HepG2 (cell line): ENCODE measurements at regions not wholly inside any gene's neighbourhood (a gene's known extent, or its start where the extent isn't known, plus 50 kb on each side); places are given as distances from the start of the nearest gene placed in this dataset.

Source experiments
- ATAC-seq: fragments of 200-7000 bp; cut with Tn5 transposase; 3 replicates; pipeline ENCODE4 v1.9.1; 2020; ENCODE audit warnings: mild to moderate bottlenecking, moderate library complexity
- BruUV-seq: library from RNA; stranded (reverse); fragments of 400-500 nt; replicated peaks from 2 replicates; lab custom pipeline; 2021; lab: Mats Ljungman, UMichigan
- CTCF ChIA-PET: fragments of 300-600 bp; formaldehyde crosslinking; extraction: SDS; loops from one replicate; lab custom pipeline; 2021; ENCODE audit warnings: low total read pairs, inconsistent platforms, low intra/inter-chr PET ratio; lab: Yijun Ruan, JAX
- POLR2A ChIA-PET: fragments of 350-600 bp; sonication (Branson Sonifier 250); formaldehyde crosslinking; loops from one replicate; lab custom pipeline; 2020; ENCODE audit warnings: antibody characterized with exemption, inconsistent platforms; lab: Yijun Ruan, JAX
- DNase-seq: peaks from one replicate; pipeline ENCODE4 v3.0.0-alpha.2; 2015; ENCODE audit warnings: low spot score
- FAIRE-seq: peaks from 3 replicates; lab custom pipeline; 2011; peaks lifted over from hg19 to GRCh38; lab: Jason Lieb, UNC
- H2AFZ ChIP-seq: one replicate; pipeline ENCODE4 v1.6.1; 2011; ENCODE audit warnings: low read length, inconsistent platforms
- H3K27ac ChIP-seq: fragments of 300-600 bp; 3 replicates; pipeline ENCODE4 v1.8.0; 2011; ENCODE audit warnings: mixed run types, mild to moderate bottlenecking, mixed read lengths, low read length, inconsistent platforms; ENCODE audit not compliant: insufficient read depth; ENCODE audit errors: extremely low read length
- H3K27me3 ChIP-seq, 2 experiments: fragments of 200-600 bp in 1 of 2; 2 replicates in 1 of 2; 3 replicates in 1 of 2; pipeline versions ENCODE4 v1.6.0 to v1.8.0; 2011; ENCODE audit warnings: low read length in 2 of 2, mild to moderate bottlenecking in 2 of 2, moderate library complexity in 2 of 2, inconsistent platforms in 1 of 2; ENCODE audit not compliant: insufficient read depth in 2 of 2, control insufficient read depth in 1 of 2
- H3K36me3 ChIP-seq, 2 experiments: fragments of 200-600 bp in 1 of 2; replicated peaks in 1 of 2; 2 replicates in 1 of 2; 3 replicates in 1 of 2; pipeline versions ENCODE4 v1.5.1 to v1.8.0; 2011; ENCODE audit warnings: low read length in 2 of 2, inconsistent platforms in 1 of 2; ENCODE audit not compliant: insufficient read depth in 2 of 2, control insufficient read depth in 1 of 2
- H3K4me1 ChIP-seq: 2 replicates; pipeline ENCODE4 v1.5.1; 2012; ENCODE audit warnings: low read length, inconsistent platforms; ENCODE audit not compliant: insufficient read depth
- H3K4me2 ChIP-seq: 2 replicates; pipeline ENCODE4 v1.6.0; 2011; ENCODE audit warnings: low read depth, low read length, inconsistent platforms
- H3K4me3 ChIP-seq, 3 experiments: fragments of 200-600 bp in 1 of 3; sonication (generic), shearing (Covaris generic) in 1 of 3; replicated peaks in 1 of 3; 2 replicates each; pipeline ENCODE4 v1.5.1; 2011 to 2016; ENCODE audit warnings: low read length in 3 of 3, inconsistent platforms in 2 of 3, low read depth in 2 of 3, mild to moderate bottlenecking in 2 of 3, control low read depth in 1 of 3, mixed read lengths in 1 of 3; ENCODE audit not compliant: insufficient read depth in 1 of 3
- H3K79me2 ChIP-seq: one replicate; pipeline ENCODE4 v1.6.1; 2011; ENCODE audit warnings: low read length, inconsistent platforms; ENCODE audit not compliant: insufficient read depth
- H3K9ac ChIP-seq: 2 replicates; pipeline ENCODE4 v1.6.0; 2011; ENCODE audit warnings: mild to moderate bottlenecking, low read depth, low read length, inconsistent platforms; ENCODE audit not compliant: insufficient read depth
- H3K9me3 ChIP-seq: 2 replicates; pipeline ENCODE4 v1.5.1; 2012; ENCODE audit warnings: mild to moderate bottlenecking, low read length
- H4K20me1 ChIP-seq: 2 replicates; pipeline ENCODE4 v1.6.0; 2011; ENCODE audit warnings: inconsistent platforms, mild to moderate bottlenecking, low read length, moderate library complexity; ENCODE audit not compliant: insufficient read depth
- BHLHE40 ChIP-seq: IDR thresholded peaks from 2 replicates; pipeline ENCODE4 v1.6.1; 2011; ENCODE audit warnings: low read length, improper control_type of control experiment
- CAMTA2 ChIP-seq: sonication (generic); formaldehyde crosslinking; IDR thresholded peaks from 2 replicates; pipeline ENCODE4 v1.4.0; 2020; ENCODE audit warnings: mild to moderate bottlenecking, missing genetic modification reagents, borderline replicate concordance
- CREB1 ChIP-seq, 2 experiments: fragments of 450-650 bp in 1 of 2; IDR thresholded peaks; 2 replicates each; pipeline ENCODE4 v1.6.1; 2016 to 2017; ENCODE audit warnings: control low read depth in 1 of 2, mild to moderate bottlenecking in 1 of 2, missing compliant biosample characterization in 1 of 2, missing genetic modification characterization in 1 of 2
- HMG20A ChIP-seq: IDR thresholded peaks from 2 replicates; pipeline ENCODE4 v1.6.1; 2016; ENCODE audit warnings: borderline replicate concordance
- HOXA3 ChIP-seq: sonication (generic); formaldehyde crosslinking; IDR thresholded peaks from 2 replicates; pipeline ENCODE4 v1.5.0; 2020; ENCODE audit warnings: missing genetic modification reagents
- MAFF ChIP-seq: IDR thresholded peaks from 2 replicates; pipeline ENCODE4 v1.6.1; 2011; ENCODE audit warnings: low read depth, low read length, improper control_type of control experiment
- MAFK ChIP-seq, 2 experiments: IDR thresholded peaks in 1 of 2; conservative IDR thresholded peaks in 1 of 2; 2 replicates each; pipeline ENCODE4 v1.6.1; 2011; ENCODE audit warnings: improper control_type of control experiment in 2 of 2, low read length in 2 of 2
- PHF5A ChIP-seq: IDR thresholded peaks from one replicate; pipeline ENCODE4 v1.6.1; 2018; ENCODE audit warnings: low read depth, missing genetic modification reagents; ENCODE audit not compliant: unreplicated experiment
- SIN3A ChIP-seq: IDR thresholded peaks from 2 replicates; pipeline ENCODE4 v1.6.1; 2011; ENCODE audit warnings: low read depth, mild to moderate bottlenecking, control low read depth, low read length, borderline replicate concordance
- ZMYM2 ChIP-seq: sonication (generic); formaldehyde crosslinking; IDR thresholded peaks from 2 replicates; pipeline ENCODE4 v1.8.0; 2022; ENCODE audit warnings: mild to moderate bottlenecking, missing genetic modification reagents
- ZNF335 ChIP-seq: sonication (generic); formaldehyde crosslinking; IDR thresholded peaks from 2 replicates; pipeline ENCODE4 v1.4.0; 2020; ENCODE audit warnings: missing genetic modification reagents
- ZNF597 ChIP-seq: sonication (generic); formaldehyde crosslinking; IDR thresholded peaks from 2 replicates; pipeline ENCODE4 v1.5.0; 2020; ENCODE audit warnings: missing genetic modification reagents
- ZNF776 ChIP-seq: sonication (generic); formaldehyde crosslinking; IDR thresholded peaks from 2 replicates; pipeline ENCODE4 v1.4.0; 2020; ENCODE audit warnings: mild to moderate bottlenecking, missing genetic modification reagents
- WGBS: methylation state at CpG from one replicate; pipeline ENCODE4 v1.1.6; 2017; ENCODE audit warnings: low lambda C conversion rate; 5-methylcytosine and 5-hydroxymethylcytosine counted together
- in situ Hi-C: cut with HindIII; loops from 2 replicates; pipeline ENCODE4 v1.10.0; 2017; ENCODE audit warnings: low pct_unique_long_range_greater_than_20kb; ENCODE audit not compliant: extremely low pct_ligation_motif_present
- intact Hi-C: fragments of 100-400 bp; cut with micrococcal nuclease; formaldehyde crosslinking; loops from one replicate; pipeline ENCODE4 v1.10.0; 2022; ENCODE audit not compliant: unreplicated experiment
- TF ChIP-seq, protein P1 (sequence below): IDR thresholded peaks from 2 replicates; pipeline ENCODE4 v1.6.1; 2016; ENCODE audit warnings: mild to moderate bottlenecking

DNA sequence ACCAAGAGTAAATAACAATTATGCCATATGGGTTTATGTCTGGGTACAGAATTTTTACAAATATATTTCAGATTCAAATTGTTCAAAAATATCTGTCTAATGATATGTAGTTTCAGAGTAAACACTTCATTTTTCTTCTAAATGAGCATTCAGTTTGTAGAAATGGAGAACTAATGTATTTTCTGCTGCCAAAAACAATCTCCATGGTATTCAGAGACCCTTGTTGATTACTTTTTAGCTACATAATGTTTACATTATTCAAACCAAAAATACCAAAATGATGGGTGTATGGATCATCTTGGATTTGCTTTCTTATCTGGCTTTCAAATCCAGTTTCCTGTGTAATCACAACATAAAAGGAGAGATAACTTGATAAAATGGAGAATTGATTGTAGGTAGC is 576.0 kb upstream of the CDH4 start (continued):
- no peak for TF ChIP-seq SIN3A
- no peak for TF ChIP-seq ZNF776 (CRISPR knock-in tag)
- no peak for TF ChIP-seq ZMYM2
- no peak for TF ChIP-seq HMG20A (CRISPR knock-in tag)
- no peak for TF ChIP-seq ZNF335
- TF ChIP-seq CREB1 (IDR thresholded peaks at IDR 0.05), result no peak
- no peak for TF ChIP-seq CREB1 (CRISPR knock-in tag; IDR thresholded peaks at IDR 0.05)
- no peak for TF ChIP-seq HOXA3 (CRISPR knock-in tag)
- TF ChIP-seq CAMTA2 (CRISPR knock-in tag), result no peak
- no peak for TF ChIP-seq PHF5A (CRISPR knock-in tag)
- no peak for TF ChIP-seq BHLHE40

DNA sequence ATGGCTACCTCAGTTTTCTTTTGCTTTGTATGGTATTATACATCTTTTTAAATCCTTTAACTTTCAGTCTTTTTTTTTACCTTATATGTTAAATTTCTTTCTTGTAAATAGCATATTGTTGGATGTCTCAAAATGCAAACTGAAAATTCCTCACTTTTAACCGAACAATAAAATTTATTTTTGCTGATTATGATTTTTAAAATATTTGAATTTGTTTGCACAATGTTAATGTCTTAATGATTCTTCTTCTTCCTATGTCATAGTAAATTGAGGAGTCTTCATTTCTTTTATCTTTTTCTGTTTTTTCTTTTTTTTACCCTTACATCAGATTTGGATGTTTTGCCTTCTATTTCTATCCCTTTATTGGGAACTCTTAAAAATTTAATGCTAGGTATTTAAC is 574.2 kb upstream of the CDH4 start:
- H2AFZ ChIP-seq, result no peak overlapping the region
- CTCF ChIA-PET, result no interaction called here
- H3K4me3 ChIP-seq, result no peak overlapping the region
- H3K79me2 ChIP-seq, result no peaks in the 10 kb centered on the region
- POLR2A ChIA-PET, result no interaction called here
- intact Hi-C loops (no loop called here), in situ Hi-C loops (no loop called here)
- no TSS peak for BruUV-seq
- H3K9me3 ChIP-seq, result peaks cover 22% of the 10 kb centered on the region
- no peak overlapping the region for H3K9ac ChIP-seq
- no peaks in the 10 kb centered on the region for H3K27me3 ChIP-seq
- FAIRE-seq (no peak), ATAC-seq (no peak)
- H4K20me1 ChIP-seq, result no peaks in the 10 kb centered on the region
- H3K4me2 ChIP-seq, result no peak overlapping the region
- TF ChIP-seq MAFF (peak; percentile 40; the same call in 1 of the 2 replicates), MAFK (conservative IDR thresholded peaks at IDR 0.05 in 1 of 2, IDR thresholded peaks at IDR 0.05 in 1 of 2; ENCODE audit: low read length in 2 of 2) (peak; percentile 27 to 60; a peak in 2 of 4 replicates), ZNF597 (CRISPR knock-in tag) (no peak)
- TF ChIP-seq, protein P1, sequence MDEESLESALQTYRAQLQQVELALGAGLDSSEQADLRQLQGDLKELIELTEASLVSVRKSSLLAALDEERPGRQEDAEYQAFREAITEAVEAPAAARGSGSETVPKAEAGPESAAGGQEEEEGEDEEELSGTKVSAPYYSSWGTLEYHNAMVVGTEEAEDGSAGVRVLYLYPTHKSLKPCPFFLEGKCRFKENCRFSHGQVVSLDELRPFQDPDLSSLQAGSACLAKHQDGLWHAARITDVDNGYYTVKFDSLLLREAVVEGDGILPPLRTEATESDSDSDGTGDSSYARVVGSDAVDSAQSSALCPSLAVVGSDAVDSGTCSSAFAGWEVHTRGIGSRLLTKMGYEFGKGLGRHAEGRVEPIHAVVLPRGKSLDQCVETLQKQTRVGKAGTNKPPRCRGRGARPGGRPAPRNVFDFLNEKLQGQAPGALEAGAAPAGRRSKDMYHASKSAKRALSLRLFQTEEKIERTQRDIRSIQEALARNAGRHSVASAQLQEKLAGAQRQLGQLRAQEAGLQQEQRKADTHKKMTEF (CRISPR knock-in tag), result no peak
- TF ChIP-seq, all 625 proteins: peak for 2
- Histone ChIP-seq H3K4me1 (no peaks in the 10 kb centered on the region), H3K36me3 (no peaks in the 10 kb centered on the region), H3K27ac (no peak overlapping the region)
- 1% methylated on average over 1 of the region's 1 CpG for WGBS
- DNase-seq, result no peak
